ENCODE measurements at regions not wholly inside any gene's neighbourhood (a gene's known extent, or its start where the extent isn't known, plus 50 kb on each side); places are given as distances from the start of the nearest gene placed in this dataset.

GRCh38 chr13:27012482-27013197 is 159.0 kb downstream of the USP12 start:
- TF ChIP-seq FOXM1 (IDR thresholded peaks at IDR 0.05; ENCODE audit: borderline replicate concordance), result no peak
- no peak for TF ChIP-seq FOXA1 (IDR thresholded peaks at IDR 0.05)
- no peak for TF ChIP-seq TARDBP (IDR thresholded peaks at IDR 0.05)
- no peak for TF ChIP-seq SUZ12 (IDR thresholded peaks at IDR 0.05)
- no peak for TF ChIP-seq BHLHE40 (IDR thresholded peaks at IDR 0.05; ENCODE audit: borderline replicate concordance)
- no peak for TF ChIP-seq L3MBTL2 (conservative IDR thresholded peaks at IDR 0.05)
